H9 (cell line): ENCODE measurements at regions not wholly inside any gene's neighbourhood (a gene's known extent, or its start where the extent isn't known, plus 50 kb on each side); places are given as distances from the start of the nearest gene placed in this dataset.

ENCODE experiments used
- DNase-seq: peaks from one replicate; pipeline ENCODE4 v3.0.0-alpha.2; 2017
- H2AFZ ChIP-seq: one replicate; pipeline ENCODE4 v1.6.1; 2013; ENCODE audit warnings: mild to moderate bottlenecking, low read length, control low read depth, moderate library complexity
- H2AK5ac ChIP-seq: 2 replicates; pipeline ENCODE4 v1.6.1; 2013; ENCODE audit warnings: low read length, control low read depth, mixed read lengths; ENCODE audit not compliant: insufficient read length
- H2BK120ac ChIP-seq: one replicate; pipeline ENCODE4 v1.6.1; 2013; ENCODE audit warnings: low read depth, mild to moderate bottlenecking, low read length, control low read depth, inconsistent platforms; ENCODE audit not compliant: poor library complexity, severe bottlenecking
- H2BK12ac ChIP-seq: 2 replicates; pipeline ENCODE4 v1.6.1; 2013; ENCODE audit warnings: low read length, control low read depth, mixed read lengths, low read depth; ENCODE audit not compliant: insufficient read length
- H2BK15ac ChIP-seq: 2 replicates; pipeline ENCODE4 v1.6.1; 2013; ENCODE audit warnings: low read depth, low read length, control low read depth
- H2BK20ac ChIP-seq: one replicate; pipeline ENCODE4 v1.6.1; 2013; ENCODE audit warnings: low read depth, mild to moderate bottlenecking, low read length, control low read depth, inconsistent platforms; ENCODE audit not compliant: poor library complexity, severe bottlenecking
- H2BK5ac ChIP-seq: 2 replicates; pipeline ENCODE4 v1.6.1; 2013; ENCODE audit warnings: low read length, control low read depth, mixed read lengths; ENCODE audit not compliant: insufficient read length
- H3K14ac ChIP-seq: 2 replicates; pipeline ENCODE4 v1.6.1; 2013; ENCODE audit warnings: low read length, control low read depth; ENCODE audit not compliant: insufficient read depth
- H3K18ac ChIP-seq: 2 replicates; pipeline ENCODE4 v1.6.1; 2013; ENCODE audit warnings: low read depth, mild to moderate bottlenecking, mixed read lengths, low read length, control low read depth; ENCODE audit not compliant: insufficient read length
- H3K23ac ChIP-seq: 2 replicates; pipeline ENCODE4 v1.6.1; 2013; ENCODE audit warnings: low read length, control low read depth, mixed read lengths, low read depth; ENCODE audit not compliant: insufficient read length
- H3K23me2 ChIP-seq: 2 replicates; pipeline ENCODE4 v1.6.1; 2013; ENCODE audit warnings: low read depth, mild to moderate bottlenecking, mixed read lengths, low read length, control low read depth; ENCODE audit not compliant: insufficient read length, poor library complexity, severe bottlenecking
- H3K27ac ChIP-seq: 2 replicates; pipeline ENCODE4 v1.5.1; 2013; ENCODE audit warnings: low read length, control low read depth, mixed read lengths, low read depth; ENCODE audit not compliant: insufficient read length
- H3K27me3 ChIP-seq: 2 replicates; pipeline ENCODE4 v1.6.1; 2013; ENCODE audit warnings: low read length, control low read depth, inconsistent platforms; ENCODE audit not compliant: insufficient read depth
- H3K4ac ChIP-seq: 2 replicates; pipeline ENCODE4 v1.6.1; 2013; ENCODE audit warnings: low read depth, mild to moderate bottlenecking, control low read depth, inconsistent platforms, low read length, moderate library complexity
- H3K4me1 ChIP-seq: 2 replicates; pipeline ENCODE4 v1.6.1; 2013; ENCODE audit warnings: low read length, control low read depth, inconsistent platforms; ENCODE audit not compliant: insufficient read depth
- H3K4me2 ChIP-seq: 2 replicates; pipeline ENCODE4 v1.6.1; 2013; ENCODE audit warnings: low read length, control low read depth, mixed read lengths; ENCODE audit not compliant: insufficient read length, insufficient read depth
- H3K56ac ChIP-seq: 2 replicates; pipeline ENCODE4 v1.6.1; 2013; ENCODE audit warnings: low read depth, mild to moderate bottlenecking, mixed read lengths, low read length, control low read depth; ENCODE audit not compliant: insufficient read length
- H3K79me1 ChIP-seq: 2 replicates; pipeline ENCODE4 v1.6.1; 2013; ENCODE audit warnings: low read depth, mild to moderate bottlenecking, moderate library complexity, low read length, control low read depth, inconsistent platforms; ENCODE audit not compliant: insufficient read depth, poor library complexity, severe bottlenecking
- H3K79me2 ChIP-seq: 2 replicates; pipeline ENCODE4 v1.6.1; 2013; ENCODE audit warnings: low read length, control low read depth, inconsistent platforms; ENCODE audit not compliant: insufficient read depth
- H3K9ac ChIP-seq: 2 replicates; pipeline ENCODE4 v1.6.1; 2013; ENCODE audit warnings: low read length, control low read depth, mixed read lengths; ENCODE audit not compliant: insufficient read length; ENCODE audit errors: extremely low read depth
- H3K9me3 ChIP-seq: one replicate; pipeline ENCODE4 v1.6.1; 2013; ENCODE audit warnings: low read depth, low read length, inconsistent platforms; ENCODE audit not compliant: control insufficient read depth
- H3T11ph ChIP-seq: one replicate; pipeline ENCODE4 v1.6.1; 2013; ENCODE audit warnings: mild to moderate bottlenecking, low read length, control low read depth, inconsistent platforms
- H4K20me1 ChIP-seq: one replicate; pipeline ENCODE4 v1.6.1; 2013; ENCODE audit not compliant: control insufficient read depth, insufficient read length, insufficient read depth
- H4K5ac ChIP-seq: 2 replicates; pipeline ENCODE4 v1.6.1; 2013; ENCODE audit warnings: low read depth, mild to moderate bottlenecking, mixed read lengths, low read length, control low read depth; ENCODE audit not compliant: insufficient read length
- H4K8ac ChIP-seq: replicated peaks from 2 replicates; pipeline ENCODE4 v1.6.1; 2013; ENCODE audit warnings: low read length, control low read depth, mixed read lengths, low read depth; ENCODE audit not compliant: insufficient read length
- H4K91ac ChIP-seq: 2 replicates; pipeline ENCODE4 v1.6.1; 2013; ENCODE audit warnings: low read depth, mild to moderate bottlenecking, moderate library complexity, mixed read lengths, low read length, control low read depth; ENCODE audit not compliant: insufficient read length
- H3K27ac Mint-ChIP-seq, 3 experiments: 2 replicates in 2 of 3; 3 replicates in 1 of 3; pipeline ENCODE4 v1.8.0; 2020 to 2021; ENCODE audit warnings: mixed read lengths in 3 of 3, mild to moderate bottlenecking in 1 of 3, moderate library complexity in 1 of 3
- H3K27me3 Mint-ChIP-seq: 2 replicates; pipeline ENCODE4 v1.8.0; 2021; ENCODE audit warnings: low read depth, mild to moderate bottlenecking, moderate library complexity, mixed read lengths
- H3K36me3 Mint-ChIP-seq, 3 experiments: 2 replicates in 2 of 3; 3 replicates in 1 of 3; pipeline ENCODE4 v1.8.0; 2020 to 2021; ENCODE audit warnings: low read depth in 3 of 3, mixed read lengths in 3 of 3; ENCODE audit not compliant: insufficient read depth in 1 of 3
- H3K4me1 Mint-ChIP-seq, 2 experiments: 2 replicates each; pipeline ENCODE4 v1.8.0; 2020; ENCODE audit warnings: mixed read lengths in 2 of 2
- H3K4me3 Mint-ChIP-seq, 2 experiments: 2 replicates in 1 of 2; 3 replicates in 1 of 2; pipeline ENCODE4 v1.8.0; 2020 to 2021; ENCODE audit warnings: mild to moderate bottlenecking in 2 of 2, mixed read lengths in 2 of 2, moderate library complexity in 1 of 2
- H3K9me3 Mint-ChIP-seq, 2 experiments: 2 replicates in 1 of 2; 3 replicates in 1 of 2; pipeline ENCODE4 v1.8.0; 2020; ENCODE audit warnings: mild to moderate bottlenecking in 2 of 2, mixed read lengths in 2 of 2, moderate library complexity in 1 of 2
- CTCF ChIP-seq: fragments of 200-600 bp; sonication (generic); conservative IDR thresholded peaks from 3 replicates; pipeline ENCODE4 v1.8.0; 2021; ENCODE audit warnings: antibody characterized with exemption, mild to moderate bottlenecking
- WGBS: extraction: QIAGEN DNeasy Blood & Tissue Kit; methylation state at CpG from one replicate; pipeline ENCODE4 v1.1.7; 2013; ENCODE audit warnings: missing lambda C conversion rate, low lambda C conversion rate, mixed read lengths; ENCODE audit not compliant: insufficient read length; ENCODE audit errors: extremely low coverage; 5-methylcytosine and 5-hydroxymethylcytosine counted together

GRCh38 chr15:55035749-55036148, 161.0 kb downstream of the RSL24D1 start:
- Mint-ChIP-seq H3K4me3 (no peak overlapping the region), H3K4me1 (no peaks in the 10 kb centered on the region; a peak in 1 of 4 replicates), H3K36me3 (no peaks in the 10 kb centered on the region), H3K27ac (no peak overlapping the region), H3K27me3 (no peaks in the 10 kb centered on the region; the same call in 1 of the 2 replicates), H3K9me3 (no peaks in the 10 kb centered on the region)
- H3K18ac ChIP-seq: no peak overlapping the region
- H3K23me2 ChIP-seq: no peaks in the 10 kb centered on the region
- H3K23ac ChIP-seq: no peak overlapping the region
- no peaks in the 10 kb centered on the region for H4K20me1 ChIP-seq
- no peak overlapping the region for H2BK12ac ChIP-seq
- H2BK120ac ChIP-seq: no peak overlapping the region
- DNase-seq: no peak
- WGBS: no CpG with 5 or more reads among the region's 2 CpGs
- no peaks in the 10 kb centered on the region for H3K79me2 ChIP-seq
- H3K4ac ChIP-seq: no peak overlapping the region
- no peak; the same call in 2 of the 3 replicates for TF ChIP-seq CTCF
- no peak overlapping the region for H2BK20ac ChIP-seq
- no peak overlapping the region for H3K9ac ChIP-seq
- no peaks in the 10 kb centered on the region for H3K27me3 ChIP-seq
- no peaks in the 10 kb centered on the region for H3K79me1 ChIP-seq
- H3T11ph ChIP-seq: no peak overlapping the region
- H4K8ac ChIP-seq: no peak overlapping the region
- H3K56ac ChIP-seq: no peak overlapping the region
- H2BK5ac ChIP-seq: no peak overlapping the region
- H3K4me1 ChIP-seq: no peaks in the 10 kb centered on the region
- no peak overlapping the region for H3K27ac ChIP-seq
- no peak overlapping the region for H4K5ac ChIP-seq
- H2BK15ac ChIP-seq: no peak overlapping the region
- no peak overlapping the region for H3K4me2 ChIP-seq
- H3K14ac ChIP-seq: no peak overlapping the region
- no peak overlapping the region for H2AK5ac ChIP-seq
- H3K9me3 ChIP-seq: no peaks in the 10 kb centered on the region
- no peak overlapping the region for H2AFZ ChIP-seq
- H4K91ac ChIP-seq: no peak overlapping the region
